ENCODE measurements at regions not wholly inside any gene's neighbourhood (a gene's known extent, or its start where the extent isn't known, plus 50 kb on each side); places are given as distances from the start of the nearest gene placed in this dataset.

DNA sequence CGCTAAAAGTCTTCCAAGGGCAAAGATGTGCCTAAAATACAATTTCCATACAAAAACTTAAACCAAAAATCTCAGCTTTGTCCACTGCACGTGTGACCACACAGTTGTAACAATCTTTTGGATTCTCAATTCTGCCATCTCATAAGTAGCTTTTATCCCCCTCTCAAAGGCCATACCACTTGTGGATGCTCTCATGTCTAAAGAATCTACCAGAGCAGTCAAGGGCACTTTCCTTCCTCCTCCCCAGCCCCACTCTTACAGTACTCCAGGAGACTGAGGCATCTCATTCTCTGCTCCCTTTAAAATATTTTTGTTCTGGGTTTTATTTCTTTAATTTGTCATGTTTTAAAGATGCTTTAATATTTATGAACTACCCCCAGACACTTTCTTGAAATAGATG, 102.3 kb upstream of the PFN2 start:
- SMC1A ChIA-PET (ENCODE audit: uncharacterized antibody, unreplicated experiment) = interaction anchor here (1.2 kb wide), 1 partner anchor 50 kb away, joined by 3 read pairs; no protein-coding TSS in a partner anchor
- in situ Hi-C loops (cut with MboI) = no loop called here

More for the DNA sequence above, 102.3 kb upstream of the PFN2 start:
- POLR2A ChIA-PET = no interaction called here
- DNase-seq (ENCODE audit: low read depth, low spot score) = no peak
- no peak overlapping the region for H3K9ac ChIP-seq (ENCODE audit: control insufficient read depth, insufficient read depth, low read length)
- H3K4me2 ChIP-seq (ENCODE audit: control insufficient read depth, insufficient read depth) = no peak overlapping the region
- intact Hi-C loops (cut with micrococcal nuclease; ENCODE audit: unreplicated experiment) = no loop called here
- H3K36me3 ChIP-seq (ENCODE audit: control insufficient read depth in 2 of 2, insufficient read depth in 2 of 2, low read length in 1 of 2) = no peaks in the 10 kb centered on the region
- TF ChIP-seq RCOR1 (conservative IDR thresholded peaks at IDR 0.05; ENCODE audit: low read depth, low read length) (no peak), RFX5 (IDR thresholded peaks at IDR 0.05; ENCODE audit: low read depth, low read length) (no peak), HCFC1 (IDR thresholded peaks at IDR 0.05; ENCODE audit: low read length) (no peak), ATF7 (IDR thresholded peaks at IDR 0.05; ENCODE audit: low read depth) (no peak), MYC (IDR thresholded peaks at IDR 0.05; ENCODE audit: insufficient read depth, insufficient read length, insufficient replicate concordance, low read length, severe bottlenecking) (no peak), NFYB (IDR thresholded peaks at IDR 0.05; ENCODE audit: insufficient read depth, low read depth, low read length) (no peak), ATF2 (IDR thresholded peaks at IDR 0.05; ENCODE audit: low read length) (no peak), MXI1 (IDR thresholded peaks at IDR 0.05; ENCODE audit: low read depth, low read length) (no peak), CBFB (IDR thresholded peaks at IDR 0.05; ENCODE audit: low read depth) (no peak)
- TF ChIP-seq, protein P1, sequence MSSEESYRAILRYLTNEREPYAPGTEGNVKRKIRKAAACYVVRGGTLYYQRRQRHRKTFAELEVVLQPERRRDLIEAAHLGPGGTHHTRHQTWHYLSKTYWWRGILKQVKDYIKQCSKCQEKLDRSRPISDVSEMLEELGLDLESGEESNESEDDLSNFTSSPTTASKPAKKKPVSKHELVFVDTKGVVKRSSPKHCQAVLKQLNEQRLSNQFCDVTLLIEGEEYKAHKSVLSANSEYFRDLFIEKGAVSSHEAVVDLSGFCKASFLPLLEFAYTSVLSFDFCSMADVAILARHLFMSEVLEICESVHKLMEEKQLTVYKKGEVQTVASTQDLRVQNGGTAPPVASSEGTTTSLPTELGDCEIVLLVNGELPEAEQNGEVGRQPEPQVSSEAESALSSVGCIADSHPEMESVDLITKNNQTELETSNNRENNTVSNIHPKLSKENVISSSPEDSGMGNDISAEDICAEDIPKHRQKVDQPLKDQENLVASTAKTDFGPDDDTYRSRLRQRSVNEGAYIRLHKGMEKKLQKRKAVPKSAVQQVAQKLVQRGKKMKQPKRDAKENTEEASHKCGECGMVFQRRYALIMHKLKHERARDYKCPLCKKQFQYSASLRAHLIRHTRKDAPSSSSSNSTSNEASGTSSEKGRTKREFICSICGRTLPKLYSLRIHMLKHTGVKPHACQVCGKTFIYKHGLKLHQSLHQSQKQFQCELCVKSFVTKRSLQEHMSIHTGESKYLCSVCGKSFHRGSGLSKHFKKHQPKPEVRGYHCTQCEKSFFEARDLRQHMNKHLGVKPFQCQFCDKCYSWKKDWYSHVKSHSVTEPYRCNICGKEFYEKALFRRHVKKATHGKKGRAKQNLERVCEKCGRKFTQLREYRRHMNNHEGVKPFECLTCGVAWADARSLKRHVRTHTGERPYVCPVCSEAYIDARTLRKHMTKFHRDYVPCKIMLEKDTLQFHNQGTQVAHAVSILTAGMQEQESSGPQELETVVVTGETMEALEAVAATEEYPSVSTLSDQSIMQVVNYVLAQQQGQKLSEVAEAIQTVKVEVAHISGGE (CRISPR knock-in tag; IDR thresholded peaks at IDR 0.05) = no peak
- TF ChIP-seq, protein P2, sequence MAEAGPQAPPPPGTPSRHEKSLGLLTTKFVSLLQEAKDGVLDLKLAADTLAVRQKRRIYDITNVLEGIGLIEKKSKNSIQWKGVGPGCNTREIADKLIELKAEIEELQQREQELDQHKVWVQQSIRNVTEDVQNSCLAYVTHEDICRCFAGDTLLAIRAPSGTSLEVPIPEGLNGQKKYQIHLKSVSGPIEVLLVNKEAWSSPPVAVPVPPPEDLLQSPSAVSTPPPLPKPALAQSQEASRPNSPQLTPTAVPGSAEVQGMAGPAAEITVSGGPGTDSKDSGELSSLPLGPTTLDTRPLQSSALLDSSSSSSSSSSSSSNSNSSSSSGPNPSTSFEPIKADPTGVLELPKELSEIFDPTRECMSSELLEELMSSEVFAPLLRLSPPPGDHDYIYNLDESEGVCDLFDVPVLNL (IDR thresholded peaks at IDR 0.05; ENCODE audit: low read depth, low read length) = no peak
- TF ChIP-seq, protein P3, sequence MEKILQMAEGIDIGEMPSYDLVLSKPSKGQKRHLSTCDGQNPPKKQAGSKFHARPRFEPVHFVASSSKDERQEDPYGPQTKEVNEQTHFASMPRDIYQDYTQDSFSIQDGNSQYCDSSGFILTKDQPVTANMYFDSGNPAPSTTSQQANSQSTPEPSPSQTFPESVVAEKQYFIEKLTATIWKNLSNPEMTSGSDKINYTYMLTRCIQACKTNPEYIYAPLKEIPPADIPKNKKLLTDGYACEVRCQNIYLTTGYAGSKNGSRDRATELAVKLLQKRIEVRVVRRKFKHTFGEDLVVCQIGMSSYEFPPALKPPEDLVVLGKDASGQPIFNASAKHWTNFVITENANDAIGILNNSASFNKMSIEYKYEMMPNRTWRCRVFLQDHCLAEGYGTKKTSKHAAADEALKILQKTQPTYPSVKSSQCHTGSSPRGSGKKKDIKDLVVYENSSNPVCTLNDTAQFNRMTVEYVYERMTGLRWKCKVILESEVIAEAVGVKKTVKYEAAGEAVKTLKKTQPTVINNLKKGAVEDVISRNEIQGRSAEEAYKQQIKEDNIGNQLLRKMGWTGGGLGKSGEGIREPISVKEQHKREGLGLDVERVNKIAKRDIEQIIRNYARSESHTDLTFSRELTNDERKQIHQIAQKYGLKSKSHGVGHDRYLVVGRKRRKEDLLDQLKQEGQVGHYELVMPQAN (conservative IDR thresholded peaks at IDR 0.05) = no peak
- RAD21 ChIA-PET (ENCODE audit: unreplicated experiment) = no interaction called here
- H4K20me1 ChIP-seq (ENCODE audit: control insufficient read depth, insufficient read depth) = no peaks in the 10 kb centered on the region
- BruUV-seq (replicated peaks) = no TSS peak
- H3K27ac ChIP-seq (ENCODE audit: control insufficient read depth, insufficient read depth) = no peak overlapping the region
- FAIRE-seq = no peak
- H3K79me2 ChIP-seq (ENCODE audit: control insufficient read depth, insufficient read depth, low read length) = no peaks in the 10 kb centered on the region
- no peak overlapping the region for H3K4me3 ChIP-seq
- 35% methylated on average over 2 of the region's 2 CpGs for WGBS (ENCODE audit: insufficient coverage, insufficient replicate concordance, low lambda C conversion rate, missing lambda C conversion rate)
- H3K27me3 ChIP-seq (replicated peaks in 1 of 2; ENCODE audit: control insufficient read depth in 2 of 2, insufficient read depth in 2 of 2, low read length in 1 of 2) = no peaks in the 10 kb centered on the region
- no peak overlapping the region for H2AFZ ChIP-seq (ENCODE audit: control insufficient read depth, low read depth, low read length)
- CTCF ChIA-PET = no interaction called here
- peaks cover 13% of the 10 kb centered on the region for H3K4me1 ChIP-seq (ENCODE audit: control insufficient read depth, insufficient read depth, low read length)
- peaks cover 6% of the 10 kb centered on the region for H3K9me3 ChIP-seq (replicated peaks; ENCODE audit: control insufficient read depth, insufficient read depth, low read length)
- ATAC-seq = no peak
